ENCODE measurements at regions not wholly inside any gene's neighbourhood (a gene's known extent, or its start where the extent isn't known, plus 50 kb on each side); places are given as distances from the start of the nearest gene placed in this dataset.

DNA sequence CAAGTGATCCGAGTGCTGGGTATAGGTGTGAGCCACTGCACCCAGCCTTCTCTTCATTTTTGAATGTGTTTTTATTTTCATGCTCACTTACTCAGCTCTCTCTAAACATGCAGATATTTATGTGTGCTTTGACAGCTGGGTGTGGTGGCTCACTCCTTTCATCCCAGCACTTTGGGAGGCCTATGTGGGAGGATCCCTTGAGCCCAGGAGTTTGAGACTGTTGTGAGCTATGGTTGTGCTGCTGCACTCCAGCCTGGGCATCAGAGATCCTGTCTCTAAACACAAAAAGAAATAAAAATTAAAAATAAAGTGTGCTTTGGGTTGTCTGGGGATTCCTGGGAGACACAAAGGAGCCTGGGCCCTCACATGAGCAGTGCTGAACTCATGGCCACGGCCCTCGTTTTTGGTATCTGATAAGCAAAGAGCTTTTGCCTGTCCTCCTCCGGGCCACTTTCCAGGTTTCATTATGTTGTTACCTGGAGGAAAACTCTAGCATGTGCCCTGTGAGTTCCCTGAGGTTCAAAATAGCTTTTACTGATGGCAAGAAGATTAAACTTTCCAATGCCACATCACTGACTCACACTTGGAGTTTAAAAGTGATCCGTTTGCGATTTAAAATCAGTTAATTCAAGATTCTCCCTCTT, 78.5 kb downstream of the CD164 start:
- H3K4me3 ChIP-seq (ENCODE audit: low read length), result no peak overlapping the region
- H3K36me3 ChIP-seq (ENCODE audit: insufficient read depth, low read length), result no peaks in the 10 kb centered on the region
- no peaks in the 10 kb centered on the region for H3F3A ChIP-seq (ENCODE audit: insufficient read depth, low read length, poor library complexity, severe bottlenecking)
- TF ChIP-seq RAD21 (conservative IDR thresholded peaks at IDR 0.05), result no peak
- TF ChIP-seq, protein P1, sequence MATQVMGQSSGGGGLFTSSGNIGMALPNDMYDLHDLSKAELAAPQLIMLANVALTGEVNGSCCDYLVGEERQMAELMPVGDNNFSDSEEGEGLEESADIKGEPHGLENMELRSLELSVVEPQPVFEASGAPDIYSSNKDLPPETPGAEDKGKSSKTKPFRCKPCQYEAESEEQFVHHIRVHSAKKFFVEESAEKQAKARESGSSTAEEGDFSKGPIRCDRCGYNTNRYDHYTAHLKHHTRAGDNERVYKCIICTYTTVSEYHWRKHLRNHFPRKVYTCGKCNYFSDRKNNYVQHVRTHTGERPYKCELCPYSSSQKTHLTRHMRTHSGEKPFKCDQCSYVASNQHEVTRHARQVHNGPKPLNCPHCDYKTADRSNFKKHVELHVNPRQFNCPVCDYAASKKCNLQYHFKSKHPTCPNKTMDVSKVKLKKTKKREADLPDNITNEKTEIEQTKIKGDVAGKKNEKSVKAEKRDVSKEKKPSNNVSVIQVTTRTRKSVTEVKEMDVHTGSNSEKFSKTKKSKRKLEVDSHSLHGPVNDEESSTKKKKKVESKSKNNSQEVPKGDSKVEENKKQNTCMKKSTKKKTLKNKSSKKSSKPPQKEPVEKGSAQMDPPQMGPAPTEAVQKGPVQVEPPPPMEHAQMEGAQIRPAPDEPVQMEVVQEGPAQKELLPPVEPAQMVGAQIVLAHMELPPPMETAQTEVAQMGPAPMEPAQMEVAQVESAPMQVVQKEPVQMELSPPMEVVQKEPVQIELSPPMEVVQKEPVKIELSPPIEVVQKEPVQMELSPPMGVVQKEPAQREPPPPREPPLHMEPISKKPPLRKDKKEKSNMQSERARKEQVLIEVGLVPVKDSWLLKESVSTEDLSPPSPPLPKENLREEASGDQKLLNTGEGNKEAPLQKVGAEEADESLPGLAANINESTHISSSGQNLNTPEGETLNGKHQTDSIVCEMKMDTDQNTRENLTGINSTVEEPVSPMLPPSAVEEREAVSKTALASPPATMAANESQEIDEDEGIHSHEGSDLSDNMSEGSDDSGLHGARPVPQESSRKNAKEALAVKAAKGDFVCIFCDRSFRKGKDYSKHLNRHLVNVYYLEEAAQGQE (IDR thresholded peaks at IDR 0.05; ENCODE audit: borderline replicate concordance), result no peak
- TF ChIP-seq SMC3 (conservative IDR thresholded peaks at IDR 0.05; ENCODE audit: poor library complexity), result no peak
- TF ChIP-seq EP300 (conservative IDR thresholded peaks at IDR 0.05; ENCODE audit: poor library complexity, severe bottlenecking), result no peak
- TF ChIP-seq POLR2AphosphoS5 (IDR thresholded peaks at IDR 0.05), result no peak
- TF ChIP-seq EZH2 (IDR thresholded peaks at IDR 0.05; ENCODE audit: borderline replicate concordance, insufficient read depth, low read length, poor library complexity, severe bottlenecking), result no peak
- H3K9me3 ChIP-seq (ENCODE audit: low read length), result no peaks in the 10 kb centered on the region
- no peak overlapping the region for H3K4me2 ChIP-seq (ENCODE audit: low read length)
- H4K20me1 ChIP-seq (ENCODE audit: insufficient read depth), result no peaks in the 10 kb centered on the region
- no peak overlapping the region for H3K27ac ChIP-seq (ENCODE audit: low read length)
- no peak overlapping the region for H2AFZ ChIP-seq (ENCODE audit: low read depth, low read length)
- H3K27me3 ChIP-seq (ENCODE audit: insufficient read depth, low read depth, low read length), result no peaks in the 10 kb centered on the region
- H3K9ac ChIP-seq (ENCODE audit: low read length), result no peak overlapping the region
- H3K79me2 ChIP-seq (replicated peaks; ENCODE audit: insufficient read depth, low read length), result no peaks in the 10 kb centered on the region
- H3K9me2 ChIP-seq (ENCODE audit: insufficient read depth, low read length), result no peaks in the 10 kb centered on the region

DNA sequence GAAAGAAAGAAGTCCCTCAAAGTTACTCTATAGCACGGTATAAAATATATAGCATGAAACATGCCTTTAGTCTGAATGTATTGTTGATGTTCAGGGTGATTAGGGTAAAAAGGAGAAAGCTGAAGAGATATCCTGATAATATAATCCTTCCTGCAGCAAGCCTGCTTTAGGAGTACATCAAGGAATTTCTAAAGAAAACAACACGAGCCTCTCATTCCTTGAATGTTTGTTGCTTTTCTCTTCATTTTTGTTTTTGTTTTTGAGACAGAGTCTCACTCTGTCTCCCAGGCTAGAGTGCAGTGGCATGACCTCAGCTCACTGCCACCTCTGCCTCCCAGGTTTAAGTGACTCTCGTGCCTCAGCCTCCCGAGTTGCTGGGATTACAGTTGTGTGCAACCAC, 79.1 kb downstream of the CD164 start:
- TF ChIP-seq, protein P1 (IDR thresholded peaks at IDR 0.05; ENCODE audit: borderline replicate concordance), result no peak
- TF ChIP-seq, protein P2, sequence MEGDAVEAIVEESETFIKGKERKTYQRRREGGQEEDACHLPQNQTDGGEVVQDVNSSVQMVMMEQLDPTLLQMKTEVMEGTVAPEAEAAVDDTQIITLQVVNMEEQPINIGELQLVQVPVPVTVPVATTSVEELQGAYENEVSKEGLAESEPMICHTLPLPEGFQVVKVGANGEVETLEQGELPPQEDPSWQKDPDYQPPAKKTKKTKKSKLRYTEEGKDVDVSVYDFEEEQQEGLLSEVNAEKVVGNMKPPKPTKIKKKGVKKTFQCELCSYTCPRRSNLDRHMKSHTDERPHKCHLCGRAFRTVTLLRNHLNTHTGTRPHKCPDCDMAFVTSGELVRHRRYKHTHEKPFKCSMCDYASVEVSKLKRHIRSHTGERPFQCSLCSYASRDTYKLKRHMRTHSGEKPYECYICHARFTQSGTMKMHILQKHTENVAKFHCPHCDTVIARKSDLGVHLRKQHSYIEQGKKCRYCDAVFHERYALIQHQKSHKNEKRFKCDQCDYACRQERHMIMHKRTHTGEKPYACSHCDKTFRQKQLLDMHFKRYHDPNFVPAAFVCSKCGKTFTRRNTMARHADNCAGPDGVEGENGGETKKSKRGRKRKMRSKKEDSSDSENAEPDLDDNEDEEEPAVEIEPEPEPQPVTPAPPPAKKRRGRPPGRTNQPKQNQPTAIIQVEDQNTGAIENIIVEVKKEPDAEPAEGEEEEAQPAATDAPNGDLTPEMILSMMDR (IDR thresholded peaks at IDR 0.05; ENCODE audit: poor library complexity, severe bottlenecking), result no peak
- TF ChIP-seq POLR2AphosphoS5 (IDR thresholded peaks at IDR 0.05) (no peak), EZH2 (IDR thresholded peaks at IDR 0.05; ENCODE audit: borderline replicate concordance, insufficient read depth, low read length, poor library complexity, severe bottlenecking) (no peak), EP300 (conservative IDR thresholded peaks at IDR 0.05; ENCODE audit: poor library complexity, severe bottlenecking) (no peak), MXI1 (conservative IDR thresholded peaks at IDR 0.05; ENCODE audit: poor library complexity, severe bottlenecking) (no peak), RAD21 (conservative IDR thresholded peaks at IDR 0.05) (no peak)

More for the DNA sequence above, 79.1 kb downstream of the CD164 start:
- Histone ChIP-seq H3K27ac (ENCODE audit: low read length) (no peak overlapping the region), H3K9me3 (ENCODE audit: low read length) (no peaks in the 10 kb centered on the region), H3K4me3 (ENCODE audit: low read length) (no peak overlapping the region), H3K79me2 (replicated peaks; ENCODE audit: insufficient read depth, low read length) (no peaks in the 10 kb centered on the region), H3K27me3 (ENCODE audit: insufficient read depth, low read depth, low read length) (no peaks in the 10 kb centered on the region), H2AFZ (ENCODE audit: low read depth, low read length) (no peak overlapping the region), H3K9me2 (ENCODE audit: insufficient read depth, low read length) (no peaks in the 10 kb centered on the region), H3K9ac (ENCODE audit: low read length) (no peak overlapping the region), H3K4me2 (ENCODE audit: low read length) (no peak overlapping the region), H3F3A (ENCODE audit: insufficient read depth, low read length, poor library complexity, severe bottlenecking) (no peaks in the 10 kb centered on the region), H4K20me1 (ENCODE audit: insufficient read depth) (no peaks in the 10 kb centered on the region), H3K36me3 (ENCODE audit: insufficient read depth, low read length) (no peaks in the 10 kb centered on the region)

All from neural cell (in vitro differentiated cells).